ENCODE measurements at regions not wholly inside any gene's neighbourhood (a gene's known extent, or its start where the extent isn't known, plus 50 kb on each side); places are given as distances from the start of the nearest gene placed in this dataset.

DNA sequence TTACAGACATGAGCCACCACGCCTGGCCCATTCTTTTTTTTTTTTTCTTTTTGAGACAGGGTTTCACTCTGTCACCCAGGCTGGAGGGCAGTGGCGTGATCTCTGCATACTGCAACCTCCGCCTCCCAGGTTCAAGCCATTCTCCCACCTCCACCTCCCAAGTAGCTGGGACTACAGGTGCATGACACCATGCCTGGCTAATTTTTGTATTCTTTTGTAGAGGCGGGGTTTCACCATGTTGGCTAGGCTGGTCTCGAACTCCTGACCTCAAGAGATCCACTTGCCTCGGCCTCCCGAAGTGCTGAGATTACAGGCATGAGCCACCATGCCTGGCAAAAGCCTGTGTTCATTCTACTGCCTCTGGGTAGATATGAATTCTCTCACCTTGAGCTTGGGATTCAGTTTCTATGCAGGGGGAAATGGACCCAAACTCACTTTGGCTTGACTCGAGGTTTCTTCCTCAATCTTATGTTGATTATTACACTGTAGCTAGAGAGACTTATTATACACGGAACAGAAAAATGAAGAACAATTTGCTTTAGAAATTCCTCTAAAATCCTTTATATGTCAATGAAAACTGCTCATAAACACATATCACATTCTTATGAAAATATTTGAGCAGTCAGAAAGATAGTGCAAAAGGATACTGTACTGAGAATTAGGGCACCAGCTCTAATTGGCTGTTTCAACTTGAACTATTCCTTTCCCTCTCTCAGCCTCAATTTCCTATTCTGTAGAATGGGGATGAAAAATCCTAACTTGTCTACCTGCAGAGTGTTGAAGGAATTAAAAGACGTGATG, 252.3 kb downstream of the MYCN start:
- Histone ChIP-seq H2BK12ac (ENCODE audit: low read depth, low read length) (no peak overlapping the region), H3K79me2 (ENCODE audit: control insufficient read depth in 1 of 2, insufficient read depth in 2 of 2, low read length in 2 of 2) (no peaks in the 10 kb centered on the region), H2AK5ac (ENCODE audit: low read depth, low read length) (no peak overlapping the region), H4K20me1 (replicated peaks in 1 of 2; ENCODE audit: control insufficient read depth in 1 of 2, insufficient read depth in 2 of 2, low read length in 2 of 2) (no peaks in the 10 kb centered on the region), H3K36me3 (ENCODE audit: control insufficient read depth in 2 of 4, insufficient read depth in 4 of 4, low read length in 3 of 4) (no peaks in the 10 kb centered on the region), H2BK20ac (ENCODE audit: low read length) (no peak overlapping the region), H2BK5ac (ENCODE audit: low read depth, low read length) (no peak overlapping the region), H4K5ac (ENCODE audit: insufficient read length, low read depth, low read length) (no peak overlapping the region), H3K23me2 (ENCODE audit: low read depth, low read length) (no peaks in the 10 kb centered on the region), H2AFZ (ENCODE audit: low read length) (no peak overlapping the region), H3K56ac (replicated peaks; ENCODE audit: insufficient read length, low read depth, low read length) (no peak overlapping the region), H3K27me3 (replicated peaks in 1 of 4; ENCODE audit: control insufficient read depth in 3 of 4, extremely low read depth in 1 of 4, insufficient read depth in 3 of 4, low read length in 3 of 4) (no peaks in the 10 kb centered on the region), H3K79me1 (ENCODE audit: low read depth, low read length) (no peaks in the 10 kb centered on the region), H4K8ac (ENCODE audit: extremely low read depth, insufficient read depth, low read length) (no peak overlapping the region), H2BK15ac (ENCODE audit: low read length) (no peak overlapping the region), H3K9ac (replicated peaks in 1 of 4; ENCODE audit: extremely low read depth in 1 of 4, low read depth in 3 of 4, low read length in 3 of 4) (no peak overlapping the region), H3K14ac (ENCODE audit: insufficient read length) (no peak overlapping the region), H3K4me1 (replicated peaks in 1 of 4; ENCODE audit: control insufficient read depth in 3 of 4, insufficient read depth in 4 of 4, low read length in 3 of 4) (peaks cover 0 to 3% (median 0%) of the 10 kb centered on the region in 4 experiments; a peak in 2 of 7 replicates), H2BK120ac (replicated peaks; ENCODE audit: low read depth, low read length) (no peak overlapping the region), H4K91ac (replicated peaks; ENCODE audit: insufficient read length, low read length) (no peak overlapping the region), H3K4me2 (ENCODE audit: insufficient read depth in 1 of 2, low read depth in 2 of 2, low read length in 2 of 2) (no peak overlapping the region), H3K9me3 (ENCODE audit: insufficient read depth in 2 of 2, low read depth in 1 of 2, low read length in 1 of 2) (no peaks in the 10 kb centered on the region), H3K27ac (ENCODE audit: low read depth, low read length) (no peak overlapping the region), H3K23ac (ENCODE audit: insufficient read length) (no peak overlapping the region), H3K18ac (ENCODE audit: extremely low read depth, low read length) (no peak overlapping the region), H3K4me3 (ENCODE audit: extremely low read depth in 1 of 4, insufficient read depth in 2 of 4, low read depth in 3 of 4, low read length in 4 of 4) (no peak overlapping the region), H3K4ac (replicated peaks; ENCODE audit: insufficient read length, low read depth, low read length) (no peak overlapping the region)
- FAIRE-seq (no peak), DNase-seq (ENCODE audit: low read depth in 1 of 2, low spot score in 2 of 2) (no peak)
- POLR2A ChIA-PET (ENCODE audit: partially characterized antibody): interaction anchor here (1.4 kb wide), 1 partner anchor 12 kb away, joined by 3 read pairs; no protein-coding TSS in a partner anchor
- 91% methylated on average over 9 of the region's 10 CpGs; no CpG with 5 or more reads in 1 of the 2 experiments for whole genome bisulfite sequencing, 2 experiments (ENCODE audit: extremely low coverage in 1 of 2, insufficient coverage in 1 of 2, insufficient read length in 1 of 2, insufficient replicate concordance in 2 of 2, low coverage in 1 of 2, low lambda C conversion rate in 2 of 2, missing lambda C conversion rate in 1 of 2)
- CTCF ChIA-PET (ENCODE audit: partially characterized antibody): interaction anchor here (1.0 to 1.4 kb wide), 2 partner anchors 26 to 416 kb away, joined by 3 read pairs; no protein-coding TSS in a partner anchor
- no peak for TF ChIP-seq KDM1A (IDR thresholded peaks at IDR 0.05; ENCODE audit: borderline replicate concordance, low read length)

All from H1 (cell line).